Endodermal cell (in vitro differentiated cells): ENCODE measurements at regions not wholly inside any gene's neighbourhood (a gene's known extent, or its start where the extent isn't known, plus 50 kb on each side); places are given as distances from the start of the nearest gene placed in this dataset.

Experiments used
- DNase-seq: peaks from one replicate; pipeline ENCODE4 v3.0.0-alpha.2; 2017
- H3K27ac ChIP-seq: 2 replicates; pipeline ENCODE4 v1.5.1; 2013; ENCODE audit warnings: mild to moderate bottlenecking, low read depth, low read length, moderate library complexity
- H3K27me3 ChIP-seq: 2 replicates; pipeline ENCODE4 v1.6.1; 2013; ENCODE audit warnings: mild to moderate bottlenecking, low read length, moderate library complexity; ENCODE audit not compliant: insufficient read depth, control insufficient read depth, poor library complexity, severe bottlenecking
- H3K36me3 ChIP-seq: 2 replicates; pipeline ENCODE4 v1.7.0; 2013; ENCODE audit warnings: mild to moderate bottlenecking, low read length, moderate library complexity; ENCODE audit not compliant: control insufficient read depth, insufficient read depth
- H3K4me1 ChIP-seq: one replicate; pipeline ENCODE4 v1.7.0; 2013; ENCODE audit warnings: low read length; ENCODE audit not compliant: control insufficient read depth, insufficient read depth
- H3K4me3 ChIP-seq: 2 replicates; pipeline ENCODE4 v1.5.1; 2013; ENCODE audit warnings: mild to moderate bottlenecking, low read length, moderate library complexity
- H3K9ac ChIP-seq: 2 replicates; pipeline ENCODE4 v1.6.1; 2013; ENCODE audit warnings: mild to moderate bottlenecking, low read length, moderate library complexity; ENCODE audit not compliant: poor library complexity, severe bottlenecking; ENCODE audit errors: extremely low read depth
- H3K9me3 ChIP-seq: 2 replicates; pipeline ENCODE4 v1.6.1; 2013; ENCODE audit warnings: mild to moderate bottlenecking, low read length, moderate library complexity; ENCODE audit not compliant: control insufficient read depth
- H3K27ac Mint-ChIP-seq: 2 replicates; pipeline ENCODE4 v1.8.0; 2020; ENCODE audit warnings: mixed read lengths
- H3K27me3 Mint-ChIP-seq: 2 replicates; pipeline ENCODE4 v1.8.0; 2021; ENCODE audit warnings: mild to moderate bottlenecking, mixed read lengths; ENCODE audit not compliant: insufficient read depth
- H3K36me3 Mint-ChIP-seq: 2 replicates; pipeline ENCODE4 v1.8.0; 2020; ENCODE audit warnings: low read depth, mixed read lengths
- H3K4me1 Mint-ChIP-seq: 2 replicates; pipeline ENCODE4 v1.8.0; 2020; ENCODE audit warnings: mixed read lengths
- H3K4me3 Mint-ChIP-seq: 2 replicates; pipeline ENCODE4 v1.8.0; 2020; ENCODE audit warnings: mild to moderate bottlenecking, moderate library complexity, mixed read lengths
- H3K9me3 Mint-ChIP-seq: 2 replicates; pipeline ENCODE4 v1.8.0; 2020; ENCODE audit warnings: mild to moderate bottlenecking, mixed read lengths
- WGBS, 2 experiments: methylation state at CpG; one replicate each; pipeline versions ENCODE4 v1.1.5 to v1.1.7; 2013; ENCODE audit warnings: missing lambda C conversion rate in 2 of 2, mixed read lengths in 1 of 2; ENCODE audit not compliant: insufficient coverage in 1 of 2, insufficient read length in 1 of 2; 5-methylcytosine and 5-hydroxymethylcytosine counted together
- TF ChIP-seq, protein P1 (sequence below): fragments of 200-600 bp; sonication (generic); conservative IDR thresholded peaks from 2 replicates; pipeline ENCODE4 v1.5.0; 2021; ENCODE audit warnings: antibody characterized with exemption, mild to moderate bottlenecking

DNA sequence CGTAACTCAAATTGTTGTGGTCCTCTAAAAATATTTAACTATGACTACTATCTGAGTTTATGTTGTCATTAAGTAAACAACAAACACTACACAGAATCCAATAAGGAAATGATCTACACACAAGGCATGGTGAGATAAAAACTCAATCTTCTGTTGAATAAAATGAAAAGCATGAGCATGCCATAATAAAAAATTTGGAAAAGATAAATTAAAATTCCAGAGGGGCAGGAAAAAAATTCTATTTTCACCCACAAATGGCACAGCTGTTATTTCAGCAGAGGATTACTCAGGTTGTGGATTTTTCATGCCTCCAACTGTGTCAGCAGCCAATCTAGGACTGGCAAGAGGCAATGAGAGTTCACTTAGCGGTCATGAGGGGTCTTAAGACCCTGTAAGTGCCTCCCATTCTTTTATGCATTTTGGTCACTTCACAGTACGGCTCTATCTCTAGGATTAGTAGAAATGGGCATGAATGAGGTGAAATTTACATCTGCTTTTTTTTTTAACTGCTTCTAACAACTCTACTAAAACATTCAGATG, 639.8 kb upstream of the DIPK2B start:
- Mint-ChIP-seq H3K4me3 (no peak overlapping the region), H3K4me1 (peaks cover 3% of the 10 kb centered on the region), H3K27me3 (no peaks in the 10 kb centered on the region), H3K27ac (no peak overlapping the region), H3K36me3 (peaks cover 32% of the 10 kb centered on the region), H3K9me3 (peaks cover 56% of the 10 kb centered on the region)
- Histone ChIP-seq H3K36me3 (peaks cover 17% of the 10 kb centered on the region), H3K9me3 (no peaks in the 10 kb centered on the region), H3K4me3 (no peak overlapping the region), H3K27me3 (no peaks in the 10 kb centered on the region), H3K4me1 (no peaks in the 10 kb centered on the region), H3K9ac (no peak overlapping the region), H3K27ac (no peak overlapping the region)
- TF ChIP-seq, protein P1, sequence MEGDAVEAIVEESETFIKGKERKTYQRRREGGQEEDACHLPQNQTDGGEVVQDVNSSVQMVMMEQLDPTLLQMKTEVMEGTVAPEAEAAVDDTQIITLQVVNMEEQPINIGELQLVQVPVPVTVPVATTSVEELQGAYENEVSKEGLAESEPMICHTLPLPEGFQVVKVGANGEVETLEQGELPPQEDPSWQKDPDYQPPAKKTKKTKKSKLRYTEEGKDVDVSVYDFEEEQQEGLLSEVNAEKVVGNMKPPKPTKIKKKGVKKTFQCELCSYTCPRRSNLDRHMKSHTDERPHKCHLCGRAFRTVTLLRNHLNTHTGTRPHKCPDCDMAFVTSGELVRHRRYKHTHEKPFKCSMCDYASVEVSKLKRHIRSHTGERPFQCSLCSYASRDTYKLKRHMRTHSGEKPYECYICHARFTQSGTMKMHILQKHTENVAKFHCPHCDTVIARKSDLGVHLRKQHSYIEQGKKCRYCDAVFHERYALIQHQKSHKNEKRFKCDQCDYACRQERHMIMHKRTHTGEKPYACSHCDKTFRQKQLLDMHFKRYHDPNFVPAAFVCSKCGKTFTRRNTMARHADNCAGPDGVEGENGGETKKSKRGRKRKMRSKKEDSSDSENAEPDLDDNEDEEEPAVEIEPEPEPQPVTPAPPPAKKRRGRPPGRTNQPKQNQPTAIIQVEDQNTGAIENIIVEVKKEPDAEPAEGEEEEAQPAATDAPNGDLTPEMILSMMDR = no peak
- 100% methylated on average over 1 of the region's 3 CpGs; no CpG with 5 or more reads in 1 of the 2 experiments for WGBS, 2 experiments
- no peak for DNase-seq

DNA sequence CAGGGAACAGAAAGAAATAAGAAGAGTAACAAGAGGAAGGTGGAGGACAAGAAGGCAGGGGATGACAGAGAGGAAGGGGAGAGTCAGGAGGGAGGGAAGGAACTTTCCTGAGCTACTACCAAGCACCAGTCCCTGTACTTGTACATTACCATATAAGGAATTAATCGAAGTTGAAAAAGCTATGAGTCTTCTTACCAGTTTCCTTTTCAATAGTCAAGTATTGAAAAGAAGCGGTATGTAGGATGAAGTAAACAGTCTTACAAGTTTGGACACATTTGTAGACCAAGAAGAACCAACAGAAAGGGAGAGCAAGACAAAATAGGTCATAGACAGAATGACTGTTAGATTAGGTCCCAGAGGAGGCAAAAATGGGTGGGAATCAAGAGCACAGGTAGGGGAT, 629.7 kb upstream of the DIPK2B start:
- Histone ChIP-seq H3K4me3 (no peak overlapping the region), H3K9me3 (no peaks in the 10 kb centered on the region), H3K27ac (no peak overlapping the region), H3K9ac (no peak overlapping the region), H3K36me3 (peaks cover 12% of the 10 kb centered on the region), H3K4me1 (no peaks in the 10 kb centered on the region), H3K27me3 (no peaks in the 10 kb centered on the region)
- Mint-ChIP-seq H3K4me1 (peaks cover 8% of the 10 kb centered on the region), H3K4me3 (no peak overlapping the region), H3K36me3 (peaks cover 15% of the 10 kb centered on the region), H3K27ac (no peak overlapping the region), H3K27me3 (no peaks in the 10 kb centered on the region), H3K9me3 (peaks cover 44% of the 10 kb centered on the region)
- TF ChIP-seq, protein P1 = no peak
- WGBS, 2 experiments = 97% methylated on average over 2 of the region's 2 CpGs; no CpG with 5 or more reads in 1 of the 2 experiments
- DNase-seq = no peak

DNA sequence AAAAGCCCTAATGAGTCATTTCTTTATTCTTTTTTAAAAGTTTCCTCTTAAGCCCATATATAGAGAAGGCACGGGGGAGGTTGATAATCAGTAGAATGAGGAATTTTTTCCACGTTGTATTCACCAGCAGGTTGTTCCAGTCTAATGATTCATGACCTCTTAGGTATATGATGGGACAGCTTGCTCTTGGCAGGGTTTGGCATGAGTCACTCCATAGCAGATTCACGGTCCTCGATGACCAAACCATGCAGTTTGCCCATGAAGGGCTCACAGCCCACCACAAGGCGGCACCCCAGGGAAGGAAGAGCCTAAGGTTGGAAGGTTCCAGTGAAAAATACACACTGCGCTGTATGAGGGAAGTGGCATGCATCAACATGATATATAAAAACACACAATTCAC, 623.8 kb upstream of the DIPK2B start:
- TF ChIP-seq, protein P1 = peak; percentile 71
- no peaks in the 10 kb centered on the region for H3K9me3 ChIP-seq
- H3K27ac ChIP-seq = no peak overlapping the region
- no peaks in the 10 kb centered on the region for H3K4me1 Mint-ChIP-seq
- no peak overlapping the region for H3K27ac Mint-ChIP-seq
- H3K9ac ChIP-seq = no peak overlapping the region
- no peak overlapping the region for H3K4me3 ChIP-seq
- peaks cover 35% of the 10 kb centered on the region for H3K36me3 ChIP-seq
- peak; percentile 75 for DNase-seq
- peaks cover 38% of the 10 kb centered on the region for H3K9me3 Mint-ChIP-seq
- H3K36me3 Mint-ChIP-seq = peaks cover 25% of the 10 kb centered on the region
- no peak overlapping the region for H3K4me3 Mint-ChIP-seq
- no peaks in the 10 kb centered on the region for H3K27me3 Mint-ChIP-seq
- H3K4me1 ChIP-seq = no peaks in the 10 kb centered on the region
- H3K27me3 ChIP-seq = no peaks in the 10 kb centered on the region
- WGBS, 2 experiments = 83 to 94% methylated on average over 1 to 5 of the region's 6 CpGs
